HG02571 (cell line): ENCODE measurements at regions not wholly inside any gene's neighbourhood (a gene's known extent, or its start where the extent isn't known, plus 50 kb on each side); places are given as distances from the start of the nearest gene placed in this dataset.
"Not testable (repeated sequence)": the region's sequence is repeated elsewhere in the genome, so short reads cannot be mapped to it uniquely, and the experiment has no call there.

Source experiments
- ATAC-seq: cut with Tn5 transposase; IDR thresholded peaks from one replicate; pipeline ENCODE4 v1.9.1; 2021; ENCODE audit warnings: mild to moderate bottlenecking, moderate library complexity; ENCODE audit not compliant: unreplicated experiment

DNA sequence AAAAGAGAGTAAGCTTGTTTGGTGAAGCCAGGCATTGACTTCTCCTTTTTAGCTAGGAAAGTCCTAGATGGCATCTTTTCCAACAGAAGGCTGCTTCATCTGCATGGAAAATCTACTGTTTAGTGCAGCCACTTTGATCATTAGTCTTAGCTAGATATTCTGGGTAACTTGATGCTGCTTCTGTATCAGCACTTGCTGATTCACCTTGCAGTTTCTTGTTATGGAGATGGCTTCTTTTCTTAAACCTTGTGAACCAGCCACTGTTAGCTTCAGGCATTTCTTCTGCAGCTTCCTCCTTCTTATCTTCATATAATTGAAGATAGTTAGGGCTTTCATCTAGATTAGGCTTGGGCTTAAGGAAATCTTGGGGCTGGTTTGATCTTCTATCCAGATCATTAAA, 639.7 kb downstream of the TDRD15 start:
- ATAC-seq, result no peak

GRCh38 chr2:21770787-21771186, 647.0 kb downstream of the TDRD15 start:
- no peak for ATAC-seq

DNA sequence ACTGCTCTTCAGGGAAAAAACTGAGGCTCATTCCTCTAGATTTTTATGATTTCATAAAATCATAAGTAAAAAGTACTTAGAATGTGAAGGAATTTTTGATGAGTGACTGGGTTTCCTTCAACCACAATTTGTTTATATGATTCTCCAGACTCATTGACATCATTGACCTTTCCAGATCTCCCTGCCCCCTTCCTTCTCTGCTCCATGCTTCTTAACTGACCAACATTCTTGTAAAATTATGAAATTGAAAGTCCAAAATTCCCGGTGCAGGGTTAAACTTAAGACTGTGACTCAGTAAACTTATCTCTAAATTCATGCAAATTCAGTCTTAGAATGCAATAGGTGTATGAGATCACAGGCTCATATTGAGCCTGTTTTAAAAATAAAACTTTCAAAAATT, 648.9 kb downstream of the TDRD15 start:
- no peak for ATAC-seq

DNA sequence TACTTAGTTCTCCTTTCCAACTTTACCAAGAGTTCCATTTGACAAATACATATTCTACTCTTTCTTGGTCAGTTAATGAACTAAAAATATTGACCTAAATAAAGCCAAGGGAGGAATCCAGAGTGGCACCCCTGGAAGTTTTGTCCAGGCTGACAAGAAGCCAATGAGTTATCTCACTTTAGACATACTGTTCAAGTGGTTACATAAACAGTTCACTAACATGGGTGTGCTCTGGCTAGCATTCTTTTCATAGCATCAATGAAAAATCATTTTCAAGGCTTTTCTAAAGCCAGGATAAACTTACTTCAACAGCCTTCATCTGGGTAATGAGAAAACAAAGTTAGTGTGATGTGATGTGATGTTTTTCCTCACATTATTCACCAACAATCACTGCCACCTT, 649.4 kb downstream of the TDRD15 start:
- no peak for ATAC-seq

GRCh38 chr2:21774691-21775368, 651.1 kb downstream of the TDRD15 start:
- no peak for ATAC-seq

GRCh38 chr2:21779786-21780185, 656.0 kb downstream of the TDRD15 start:
- no peak for ATAC-seq

- no peak for ATAC-seq
Measured at GRCh38 chr2:21781962-21782361, 658.2 kb downstream of the TDRD15 start.

DNA sequence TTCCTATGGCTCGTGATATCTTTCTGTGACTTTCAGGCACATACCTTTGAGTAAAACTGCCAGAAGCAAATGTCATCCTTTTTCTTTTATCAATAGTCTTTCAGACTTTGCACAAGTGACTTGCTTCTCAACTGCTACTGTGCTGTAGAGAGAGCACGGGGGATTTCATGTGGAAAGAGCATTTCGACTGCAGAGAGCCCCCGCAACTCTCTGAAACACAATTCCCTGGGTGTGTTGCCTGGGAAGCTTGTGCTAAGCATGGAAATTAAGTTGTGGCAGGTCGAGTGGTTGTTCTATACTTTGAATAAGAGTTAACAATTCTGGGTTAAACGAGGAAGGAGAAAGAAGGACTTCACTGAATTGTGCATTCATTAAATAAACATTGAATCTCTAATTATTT, 659.1 kb downstream of the TDRD15 start:
- ATAC-seq, result no peak

DNA sequence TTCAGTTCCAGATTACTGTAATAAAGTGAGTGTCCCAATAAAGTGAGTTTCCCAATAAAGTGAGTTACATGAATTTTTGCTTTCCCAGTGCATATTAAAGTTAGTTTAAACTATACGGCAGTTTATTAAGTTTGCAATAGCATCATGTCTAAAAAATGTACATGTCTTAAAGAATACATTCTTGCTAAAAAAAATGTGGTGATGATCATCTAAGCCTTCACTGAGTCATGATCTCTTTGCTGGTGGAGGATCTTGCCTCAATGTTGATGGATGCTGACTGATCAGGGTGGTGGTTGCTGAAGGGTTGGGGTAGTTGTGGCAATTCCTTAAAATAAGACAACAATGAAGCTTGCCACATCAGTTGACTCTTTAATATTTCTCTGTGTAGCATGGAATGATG, 664.2 kb downstream of the TDRD15 start:
- no peak for ATAC-seq

DNA sequence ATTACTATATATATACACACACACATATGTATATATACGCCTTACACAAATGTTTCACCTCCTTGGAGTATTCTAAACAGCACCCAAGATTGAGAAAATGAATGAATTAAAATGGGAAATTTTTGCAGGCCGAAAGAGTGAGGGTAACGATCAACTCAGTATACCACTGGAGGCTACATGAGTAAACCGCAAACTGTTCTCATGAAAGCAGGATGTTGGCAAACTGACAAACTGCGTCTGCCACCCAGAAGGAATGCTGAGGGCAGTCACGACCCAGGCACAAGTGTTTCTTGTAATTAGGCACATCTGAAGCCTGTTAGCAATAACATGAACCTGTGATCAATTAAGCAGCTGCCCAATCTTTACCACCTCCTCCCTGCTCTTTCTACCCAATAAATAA, 666.5 kb downstream of the TDRD15 start:
- ATAC-seq, result not testable (repeated sequence)

- no peak for ATAC-seq
Measured at GRCh38 chr2:21792571-21792970, 668.8 kb downstream of the TDRD15 start.

GRCh38 chr2:21793461-21793860, 669.7 kb downstream of the TDRD15 start:
- no peak for ATAC-seq

DNA sequence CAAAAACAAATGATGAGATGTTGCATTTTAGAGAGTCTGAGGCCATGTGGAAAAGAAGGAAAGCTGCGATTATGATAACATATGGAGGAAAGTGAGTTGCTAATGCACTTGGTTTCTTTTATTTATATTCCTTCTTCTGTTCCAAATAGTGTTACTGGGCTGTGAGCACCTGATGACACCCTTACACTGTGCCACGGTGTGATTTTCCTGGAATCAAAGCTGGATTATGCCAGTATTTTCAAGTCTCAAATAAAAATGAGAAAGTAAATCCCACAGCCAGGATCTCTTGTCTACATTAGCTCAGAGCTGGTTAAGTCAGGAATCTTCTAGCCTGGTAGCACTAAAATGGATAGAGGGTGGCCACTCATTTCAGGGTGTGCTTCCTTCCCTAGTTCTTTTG, 670.8 kb downstream of the TDRD15 start:
- no peak for ATAC-seq

DNA sequence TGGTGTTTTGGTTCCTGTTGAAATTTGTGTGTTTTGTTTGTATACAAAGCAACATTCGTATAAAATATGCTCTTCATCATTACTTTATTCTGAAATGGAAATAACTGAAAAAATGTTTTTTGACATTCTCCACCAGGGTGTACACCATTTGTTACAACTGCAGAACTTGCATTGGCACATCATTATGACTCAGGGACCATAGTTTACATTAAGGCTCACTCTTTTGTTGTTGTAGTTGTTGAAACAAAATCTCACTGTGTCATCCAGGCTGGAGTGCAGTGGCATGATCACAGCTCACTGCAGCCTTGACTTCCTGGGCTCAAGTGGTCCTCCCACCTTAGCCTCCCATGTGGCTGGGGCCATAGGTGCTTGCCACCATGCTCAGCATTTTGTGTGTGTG, 676.6 kb downstream of the TDRD15 start:
- no peak for ATAC-seq

DNA sequence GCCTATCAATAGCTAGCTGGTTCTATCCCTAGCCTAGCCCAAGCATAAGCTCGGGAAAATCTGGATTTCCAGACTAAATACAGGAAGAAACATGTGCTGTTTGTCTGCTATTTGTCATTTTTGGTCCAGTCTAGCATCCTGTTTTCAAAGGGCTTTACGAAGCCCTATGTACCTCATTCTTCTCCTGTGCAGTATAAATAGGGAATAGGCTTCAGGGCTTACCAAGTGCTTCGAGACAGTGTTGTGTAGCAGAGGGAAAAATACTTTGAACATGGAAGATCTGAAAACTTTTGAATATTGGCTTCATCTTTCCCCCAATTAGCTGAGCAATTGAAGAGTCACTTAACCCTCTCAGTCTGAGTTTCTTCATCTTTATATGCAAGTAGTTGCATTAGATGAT, 679.8 kb downstream of the TDRD15 start:
- no peak for ATAC-seq

GRCh38 chr2:21804151-21804550, 680.4 kb downstream of the TDRD15 start:
- ATAC-seq, result no peak

- ATAC-seq, result no peak
Measured at GRCh38 chr2:21811541-21811940, 687.8 kb downstream of the TDRD15 start.

DNA sequence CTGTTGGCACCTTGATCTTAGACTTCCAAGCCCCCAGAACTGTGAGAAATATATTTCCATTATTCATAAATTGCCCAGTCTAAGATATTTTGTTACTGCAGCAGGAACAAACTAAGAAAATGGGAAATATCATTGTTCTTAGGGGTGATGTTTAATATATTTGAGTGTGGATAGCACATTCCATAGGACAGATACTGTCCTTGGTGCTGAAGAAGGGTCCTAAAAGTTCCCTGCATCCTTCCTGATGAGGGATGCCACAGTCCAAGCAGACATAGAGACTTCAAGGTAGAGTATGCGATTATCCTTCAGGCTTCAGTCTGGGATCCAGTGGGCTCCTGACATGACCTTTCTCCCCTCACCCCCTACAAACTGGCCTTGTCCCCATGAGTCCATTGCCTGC, 689.0 kb downstream of the TDRD15 start:
- ATAC-seq, result no peak

DNA sequence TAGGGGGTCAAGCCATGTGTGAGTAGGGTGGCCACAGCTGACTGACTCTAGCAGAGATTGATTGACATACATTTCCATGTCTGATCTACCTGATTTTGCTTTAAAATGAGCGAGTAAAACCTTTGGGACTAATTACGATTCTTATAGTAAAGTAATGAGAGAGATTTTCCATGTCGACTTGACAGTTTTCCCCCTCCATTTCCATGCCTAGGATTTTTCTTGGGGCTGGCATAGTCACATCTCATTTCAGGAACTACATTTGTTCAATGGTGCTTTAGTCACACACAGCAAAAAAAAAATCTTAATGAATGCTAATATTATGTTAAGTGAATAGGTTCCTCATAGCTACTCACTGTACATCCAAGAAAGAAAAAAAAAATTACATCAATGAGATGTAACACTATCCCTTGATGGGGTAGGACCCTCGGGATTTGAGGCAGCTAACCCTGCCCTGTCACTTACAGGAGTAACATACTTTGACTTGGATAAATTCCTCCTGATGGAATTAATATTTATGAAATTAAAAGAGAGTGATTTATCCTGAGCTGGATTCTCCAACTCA, 690.9 kb downstream of the TDRD15 start:
- ATAC-seq, result no peak

DNA sequence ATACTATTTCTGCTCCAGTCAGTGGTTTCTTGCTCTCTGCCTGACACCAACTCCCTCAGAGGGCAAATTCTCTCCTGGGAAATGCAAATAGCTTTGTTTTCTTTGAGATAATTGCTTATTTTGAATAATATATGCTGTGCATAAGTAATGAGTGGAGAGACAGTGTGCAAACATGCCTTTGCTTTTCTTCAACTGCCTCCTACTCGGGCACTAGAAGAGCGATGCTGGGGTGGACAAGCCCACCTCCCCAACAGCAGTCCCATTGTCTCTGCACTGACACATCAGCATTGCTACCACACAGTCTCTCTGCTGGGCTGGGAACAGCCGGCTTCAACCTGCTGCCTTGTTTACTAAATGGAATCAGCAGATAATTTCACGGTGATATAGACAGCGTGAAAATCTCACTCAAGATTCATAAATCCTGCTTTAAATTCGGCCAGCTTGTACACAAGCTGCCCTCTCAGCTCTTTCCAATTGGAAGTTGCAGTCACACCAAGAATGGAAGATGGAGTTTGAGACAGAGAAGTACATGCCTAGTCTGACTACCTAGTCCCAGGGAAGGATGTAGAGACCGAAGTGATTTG, 694.5 kb downstream of the TDRD15 start:
- ATAC-seq, result no peak

GRCh38 chr2:21819454-21819853, 695.7 kb downstream of the TDRD15 start:
- ATAC-seq, result no peak

DNA sequence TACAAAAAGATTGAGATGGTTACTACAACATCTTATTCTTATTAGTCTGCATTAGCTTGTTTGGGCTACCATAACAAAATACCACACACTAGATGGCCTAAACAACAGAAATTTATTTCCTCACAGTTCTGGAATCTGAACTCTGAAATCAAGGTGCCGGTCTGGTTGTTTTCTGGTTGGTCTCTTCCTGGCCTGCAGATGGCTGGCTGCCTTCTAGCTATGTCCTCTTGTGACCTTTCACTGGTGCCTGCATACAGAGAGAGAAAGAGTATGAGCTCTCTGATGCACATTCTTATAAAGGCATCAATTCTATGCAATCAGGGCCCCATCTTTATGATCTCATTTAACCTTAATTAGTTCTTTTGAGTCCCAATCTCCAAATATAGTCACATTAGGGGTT, 696.5 kb downstream of the TDRD15 start:
- ATAC-seq, result no peak
